B cell (primary cell): ENCODE measurements at regions not wholly inside any gene's neighbourhood (a gene's known extent, or its start where the extent isn't known, plus 50 kb on each side); places are given as distances from the start of the nearest gene placed in this dataset.

ENCODE experiments used
- CTCF ChIP-seq: fragments of 200-600 bp; IDR thresholded peaks from one replicate; pipeline ENCODE4 v1.8.0; 2022; ENCODE audit warnings: antibody characterized with exemption, mild to moderate bottlenecking
- EZH2 ChIP-seq: IDR thresholded peaks from 2 replicates; pipeline ENCODE4 v1.6.1; 2012; ENCODE audit warnings: borderline replicate concordance, low read depth, mild to moderate bottlenecking, moderate library complexity, low read length; ENCODE audit not compliant: insufficient read depth, poor library complexity, severe bottlenecking

- TF ChIP-seq EZH2: no peak
- no peak for TF ChIP-seq CTCF
These were observed 54.4 kb upstream of the FCN1 start for GRCh38 chr9:134972140-134972539.
